Calu3 (cell line): ENCODE measurements at regions not wholly inside any gene's neighbourhood (a gene's known extent, or its start where the extent isn't known, plus 50 kb on each side); places are given as distances from the start of the nearest gene placed in this dataset.

ENCODE experiments used
- BruUV-seq: library from RNA; stranded (reverse); fragments of 400-500 nt; replicated peaks from 2 replicates; lab custom pipeline; 2021; lab: Mats Ljungman, UMichigan
- CTCF ChIA-PET: fragments of 300-600 bp; sonication (Branson Sonifier 250); formaldehyde crosslinking; loops from one replicate; lab custom pipeline; 2022; ENCODE audit warnings: antibody characterized with exemption; lab: Charles Lee
- DNase-seq: peaks from one replicate; pipeline ENCODE4 v3.0.0; 2022
- H3K27ac Mint-ChIP-seq: one replicate; pipeline ENCODE4 v1.8.0; 2022; ENCODE audit warnings: mixed read lengths; ENCODE audit not compliant: unreplicated experiment
- H3K27me3 Mint-ChIP-seq: one replicate; pipeline ENCODE4 v1.8.0; 2022; ENCODE audit warnings: mixed read lengths; ENCODE audit not compliant: unreplicated experiment
- H3K36me3 Mint-ChIP-seq: one replicate; pipeline ENCODE4 v1.8.0; 2022; ENCODE audit warnings: mild to moderate bottlenecking, moderate library complexity, mixed read lengths; ENCODE audit not compliant: insufficient read depth, unreplicated experiment
- H3K4me1 Mint-ChIP-seq: one replicate; pipeline ENCODE4 v1.8.0; 2022; ENCODE audit warnings: mild to moderate bottlenecking, low read depth, mixed read lengths; ENCODE audit not compliant: unreplicated experiment
- H3K4me3 Mint-ChIP-seq: one replicate; pipeline ENCODE4 v1.8.0; 2022; ENCODE audit warnings: mild to moderate bottlenecking, low read depth, moderate library complexity, mixed read lengths; ENCODE audit not compliant: unreplicated experiment
- H3K9me3 Mint-ChIP-seq: one replicate; pipeline ENCODE4 v1.8.0; 2022; ENCODE audit warnings: low read depth, mixed read lengths; ENCODE audit not compliant: unreplicated experiment
- CTCF ChIP-seq: fragments of 200-600 bp; IDR thresholded peaks from one replicate; pipeline ENCODE4 v1.8.0; 2022; ENCODE audit warnings: antibody characterized with exemption; ENCODE audit not compliant: unreplicated experiment
- intact Hi-C: fragments of 100-400 bp; cut with micrococcal nuclease; formaldehyde crosslinking; loops from one replicate; pipeline ENCODE4 v1.10.0; 2022; ENCODE audit not compliant: unreplicated experiment

GRCh38 chr4:117466388-117466787, 381.0 kb upstream of the TRAM1L1 start:
- no TSS peak for BruUV-seq
- H3K4me1 Mint-ChIP-seq, result peaks cover 17% of the 10 kb centered on the region
- H3K36me3 Mint-ChIP-seq, result no peaks in the 10 kb centered on the region
- intact Hi-C loops, result loop anchor here (10.0 kb wide), 1 partner anchor 332 kb away; no protein-coding TSS in a partner anchor
- no peak for TF ChIP-seq CTCF
- H3K4me3 Mint-ChIP-seq, result no peak overlapping the region
- H3K27ac Mint-ChIP-seq, result no peak overlapping the region
- no peaks in the 10 kb centered on the region for H3K27me3 Mint-ChIP-seq
- CTCF ChIA-PET, result no interaction called here
- DNase-seq, result no peak
- H3K9me3 Mint-ChIP-seq, result no peaks in the 10 kb centered on the region

GRCh38 chr4:117467404-117467803, 382.0 kb upstream of the TRAM1L1 start:
- TF ChIP-seq CTCF, result no peak
- CTCF ChIA-PET, result no interaction called here
- no peak overlapping the region for H3K4me3 Mint-ChIP-seq
- intact Hi-C loops, result loop anchor here (10.0 kb wide), 1 partner anchor 333 kb away; no protein-coding TSS in a partner anchor
- H3K27ac Mint-ChIP-seq, result no peak overlapping the region
- H3K4me1 Mint-ChIP-seq, result peaks cover 17% of the 10 kb centered on the region
- H3K36me3 Mint-ChIP-seq, result no peaks in the 10 kb centered on the region
- no TSS peak for BruUV-seq
- DNase-seq, result no peak
- H3K27me3 Mint-ChIP-seq, result no peaks in the 10 kb centered on the region
- no peaks in the 10 kb centered on the region for H3K9me3 Mint-ChIP-seq

- no peak overlapping the region for H3K4me3 Mint-ChIP-seq
- no TSS peak for BruUV-seq
- H3K27ac Mint-ChIP-seq, result no peak overlapping the region
- no peak for TF ChIP-seq CTCF
- H3K4me1 Mint-ChIP-seq, result peaks cover 6% of the 10 kb centered on the region
- no peaks in the 10 kb centered on the region for H3K9me3 Mint-ChIP-seq
- no peaks in the 10 kb centered on the region for H3K27me3 Mint-ChIP-seq
- intact Hi-C loops, result no loop called here
- DNase-seq, result no peak
- H3K36me3 Mint-ChIP-seq, result no peaks in the 10 kb centered on the region
- CTCF ChIA-PET, result no interaction called here
Observed at GRCh38 chr4:117474987-117475386, 389.6 kb upstream of the TRAM1L1 start.

DNA sequence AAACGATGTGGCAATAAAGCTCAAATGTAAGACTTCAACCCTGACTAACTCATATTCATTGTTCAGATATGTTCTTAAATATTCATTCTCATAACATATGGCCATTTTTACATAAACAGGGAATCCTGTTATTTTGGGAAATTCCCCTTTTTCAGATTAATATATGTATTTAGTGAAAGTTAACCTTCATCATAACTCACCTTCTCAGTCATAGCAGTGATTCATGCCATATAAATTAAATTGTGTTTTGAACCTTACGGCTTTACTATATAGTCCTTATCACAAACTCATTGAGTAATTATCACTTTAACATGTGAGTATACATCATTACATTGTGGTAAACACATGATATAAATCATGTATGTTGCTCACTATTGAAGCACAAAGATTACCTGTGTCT, 392.5 kb upstream of the TRAM1L1 start:
- Mint-ChIP-seq H3K27ac (no peak overlapping the region), H3K4me1 (peaks cover 6% of the 10 kb centered on the region), H3K36me3 (no peaks in the 10 kb centered on the region), H3K27me3 (no peaks in the 10 kb centered on the region), H3K9me3 (peaks cover 3% of the 10 kb centered on the region), H3K4me3 (no peak overlapping the region)
- no peak for TF ChIP-seq CTCF
- DNase-seq, result no peak
- BruUV-seq, result no TSS peak
- intact Hi-C loops, result no loop called here
- CTCF ChIA-PET, result no interaction called here
